DOHH2 (cell line): ENCODE measurements at regions not wholly inside any gene's neighbourhood (a gene's known extent, or its start where the extent isn't known, plus 50 kb on each side); places are given as distances from the start of the nearest gene placed in this dataset.
"Not testable (repeated sequence)": the region's sequence is repeated elsewhere in the genome, so short reads cannot be mapped to it uniquely, and the experiment has no call there.

Experiments used
- H3F3A ChIP-seq: fragments of 200-600 bp; sonication (generic), shearing (Covaris generic); 2 replicates; pipeline ENCODE4 v1.6.0; 2016; ENCODE audit warnings: antibody characterized with exemption, mild to moderate bottlenecking; ENCODE audit not compliant: control insufficient read depth, insufficient read depth
- H3K27ac ChIP-seq: fragments of 200-600 bp; sonication (generic); 2 replicates; pipeline ENCODE4 v1.5.1; 2014; ENCODE audit warnings: low read depth, mild to moderate bottlenecking, low read length, moderate library complexity
- H3K27me3 ChIP-seq: fragments of 200-600 bp; sonication (generic); 2 replicates; pipeline ENCODE4 v1.6.1; 2014; ENCODE audit warnings: mild to moderate bottlenecking, low read length, mixed read lengths; ENCODE audit not compliant: control insufficient read depth
- H3K36me3 ChIP-seq: fragments of 200-600 bp; sonication (generic); 2 replicates; pipeline ENCODE4 v1.6.1; 2014; ENCODE audit warnings: mild to moderate bottlenecking, low read length, moderate library complexity, mixed read lengths; ENCODE audit not compliant: control insufficient read depth
- H3K4me1 ChIP-seq: fragments of 200-600 bp; sonication (generic); 2 replicates; pipeline ENCODE4 v1.6.1; 2014; ENCODE audit warnings: mild to moderate bottlenecking, low read length, mixed read lengths; ENCODE audit not compliant: control insufficient read depth
- H3K4me2 ChIP-seq: fragments of 200-600 bp; sonication (generic); 2 replicates; pipeline ENCODE4 v1.6.0; 2014; ENCODE audit warnings: mild to moderate bottlenecking, low read length, moderate library complexity
- H3K4me3 ChIP-seq: fragments of 200-600 bp; sonication (generic); 2 replicates; pipeline ENCODE4 v1.5.1; 2014; ENCODE audit warnings: mild to moderate bottlenecking, low read length, mixed read lengths
- H3K79me2 ChIP-seq: fragments of 200-600 bp; sonication (generic); 2 replicates; pipeline ENCODE4 v1.6.1; 2014; ENCODE audit warnings: mild to moderate bottlenecking, low read length, mixed read lengths; ENCODE audit not compliant: control insufficient read depth
- H3K9me2 ChIP-seq: fragments of 200-600 bp; sonication (generic); replicated peaks from 2 replicates; pipeline ENCODE4 v1.6.1; 2014; ENCODE audit warnings: mild to moderate bottlenecking, low read length, mixed read lengths; ENCODE audit not compliant: control insufficient read depth
- H3K9me3 ChIP-seq: fragments of 200-600 bp; sonication (generic); 2 replicates; pipeline ENCODE4 v1.6.1; 2014; ENCODE audit warnings: antibody characterized with exemption, low read length, mixed read lengths; ENCODE audit not compliant: control insufficient read depth, insufficient read depth
- H4K20me1 ChIP-seq: fragments of 200-600 bp; sonication (generic); 2 replicates; pipeline ENCODE4 v1.6.0; 2014; ENCODE audit warnings: low read depth, mild to moderate bottlenecking, antibody characterized with exemption, low read length, moderate library complexity; ENCODE audit not compliant: control insufficient read depth, insufficient read depth
- EZH2phosphoT487 ChIP-seq: fragments of 200-600 bp; sonication (generic); IDR thresholded peaks from 2 replicates; pipeline ENCODE4 v1.6.1; 2017; ENCODE audit warnings: borderline replicate concordance, mild to moderate bottlenecking, antibody characterized with exemption, low read length, moderate library complexity, mixed read lengths
- TF ChIP-seq, protein P1 (sequence below): fragments of 200-600 bp; sonication (generic); IDR thresholded peaks from one replicate; pipeline ENCODE4 v1.5.1; 2014; ENCODE audit warnings: antibody characterized with exemption, mild to moderate bottlenecking, low read depth, low read length; ENCODE audit not compliant: poor library complexity, severe bottlenecking

DNA sequence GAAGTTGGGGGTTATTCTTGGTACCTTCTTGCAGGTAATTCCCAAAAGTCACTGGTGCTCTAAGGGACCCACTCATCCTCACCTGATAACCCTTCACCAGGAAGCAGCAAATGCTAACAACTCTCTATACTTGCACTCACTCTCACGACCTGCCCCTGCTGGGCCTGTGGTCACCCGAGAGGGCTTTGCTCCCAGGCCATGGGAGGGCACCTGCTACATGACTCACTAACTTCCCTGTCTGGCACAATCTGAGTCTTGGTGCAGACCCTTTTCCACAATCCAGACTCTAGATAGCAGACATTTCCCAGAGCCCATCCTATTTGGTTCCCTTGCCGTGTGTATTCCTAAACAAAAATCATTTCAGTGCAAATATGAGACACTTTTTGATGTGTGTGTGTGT is 403.8 kb upstream of the FAT1 start:
- Histone ChIP-seq H3K27ac (no peak overlapping the region), H4K20me1 (no peaks in the 10 kb centered on the region), H3K4me1 (no peaks in the 10 kb centered on the region), H3K27me3 (no peaks in the 10 kb centered on the region), H3K9me3 (peaks cover 3% of the 10 kb centered on the region; the same call in 1 of the 2 replicates), H3K79me2 (no peaks in the 10 kb centered on the region), H3K9me2 (no peaks in the 10 kb centered on the region), H3K36me3 (no peaks in the 10 kb centered on the region), H3F3A (no peaks in the 10 kb centered on the region), H3K4me3 (no peak overlapping the region), H3K4me2 (no peak overlapping the region)
- TF ChIP-seq, protein P1, sequence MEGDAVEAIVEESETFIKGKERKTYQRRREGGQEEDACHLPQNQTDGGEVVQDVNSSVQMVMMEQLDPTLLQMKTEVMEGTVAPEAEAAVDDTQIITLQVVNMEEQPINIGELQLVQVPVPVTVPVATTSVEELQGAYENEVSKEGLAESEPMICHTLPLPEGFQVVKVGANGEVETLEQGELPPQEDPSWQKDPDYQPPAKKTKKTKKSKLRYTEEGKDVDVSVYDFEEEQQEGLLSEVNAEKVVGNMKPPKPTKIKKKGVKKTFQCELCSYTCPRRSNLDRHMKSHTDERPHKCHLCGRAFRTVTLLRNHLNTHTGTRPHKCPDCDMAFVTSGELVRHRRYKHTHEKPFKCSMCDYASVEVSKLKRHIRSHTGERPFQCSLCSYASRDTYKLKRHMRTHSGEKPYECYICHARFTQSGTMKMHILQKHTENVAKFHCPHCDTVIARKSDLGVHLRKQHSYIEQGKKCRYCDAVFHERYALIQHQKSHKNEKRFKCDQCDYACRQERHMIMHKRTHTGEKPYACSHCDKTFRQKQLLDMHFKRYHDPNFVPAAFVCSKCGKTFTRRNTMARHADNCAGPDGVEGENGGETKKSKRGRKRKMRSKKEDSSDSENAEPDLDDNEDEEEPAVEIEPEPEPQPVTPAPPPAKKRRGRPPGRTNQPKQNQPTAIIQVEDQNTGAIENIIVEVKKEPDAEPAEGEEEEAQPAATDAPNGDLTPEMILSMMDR, result no peak
- no peak for TF ChIP-seq EZH2phosphoT487

DNA sequence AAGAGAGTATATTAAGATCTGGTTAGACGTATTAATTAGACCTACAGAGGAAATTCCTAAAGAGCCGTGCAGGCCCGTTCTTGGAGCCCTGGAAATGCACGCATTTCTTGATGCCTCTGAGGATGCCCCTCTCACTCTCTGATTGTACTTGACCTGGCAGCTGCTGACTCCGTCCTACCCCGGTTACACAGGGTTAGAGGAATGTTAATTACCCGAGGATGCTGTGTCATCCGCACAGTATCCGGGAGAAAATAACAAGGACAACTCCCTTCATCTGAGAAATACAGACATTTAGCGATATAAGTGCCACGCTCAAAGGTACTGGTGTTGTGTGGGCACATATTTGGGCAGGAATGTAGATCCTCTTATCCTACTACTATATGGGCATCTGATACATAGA is 404.6 kb upstream of the FAT1 start:
- Histone ChIP-seq H3K27me3 (no peaks in the 10 kb centered on the region), H3K4me3 (no peak overlapping the region), H4K20me1 (no peaks in the 10 kb centered on the region), H3K4me2 (no peak overlapping the region), H3K36me3 (no peaks in the 10 kb centered on the region), H3K4me1 (no peaks in the 10 kb centered on the region), H3K9me3 (peaks cover 3% of the 10 kb centered on the region; the same call in 1 of the 2 replicates), H3K9me2 (no peaks in the 10 kb centered on the region), H3K79me2 (no peaks in the 10 kb centered on the region), H3F3A (no peaks in the 10 kb centered on the region), H3K27ac (no peak overlapping the region)
- TF ChIP-seq, protein P1, result no peak
- TF ChIP-seq EZH2phosphoT487, result no peak

DNA sequence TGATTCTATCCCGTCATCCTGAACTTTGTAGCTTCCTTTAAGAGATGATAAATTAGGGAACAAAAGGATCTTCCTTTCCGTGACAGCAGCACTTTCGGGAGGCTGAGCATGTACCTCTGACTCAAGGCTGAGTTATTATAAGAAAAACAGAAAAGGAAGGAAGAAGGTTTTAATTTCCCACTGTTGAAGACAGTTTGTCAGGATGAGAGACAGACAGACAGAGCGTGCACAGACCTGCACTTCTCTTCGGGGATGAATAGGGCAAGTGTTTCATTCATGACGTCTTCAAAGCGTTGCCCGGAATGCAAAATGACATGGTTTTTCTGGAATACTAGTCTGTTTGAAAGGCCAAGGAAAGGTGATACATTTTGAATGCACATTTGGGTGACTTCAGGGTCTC is 405.3 kb upstream of the FAT1 start:
- H3K9me3 ChIP-seq, result peaks cover 3% of the 10 kb centered on the region; the same call in 1 of the 2 replicates
- no peaks in the 10 kb centered on the region for H3K27me3 ChIP-seq
- no peaks in the 10 kb centered on the region for H3K36me3 ChIP-seq
- H3K9me2 ChIP-seq, result no peaks in the 10 kb centered on the region
- H3K79me2 ChIP-seq, result no peaks in the 10 kb centered on the region
- no peaks in the 10 kb centered on the region for H3F3A ChIP-seq
- no peak overlapping the region for H3K4me2 ChIP-seq
- TF ChIP-seq, protein P1, result no peak
- TF ChIP-seq EZH2phosphoT487, result no peak
- no peak overlapping the region for H3K27ac ChIP-seq
- H4K20me1 ChIP-seq, result no peaks in the 10 kb centered on the region
- no peak overlapping the region for H3K4me3 ChIP-seq
- H3K4me1 ChIP-seq, result no peaks in the 10 kb centered on the region

DNA sequence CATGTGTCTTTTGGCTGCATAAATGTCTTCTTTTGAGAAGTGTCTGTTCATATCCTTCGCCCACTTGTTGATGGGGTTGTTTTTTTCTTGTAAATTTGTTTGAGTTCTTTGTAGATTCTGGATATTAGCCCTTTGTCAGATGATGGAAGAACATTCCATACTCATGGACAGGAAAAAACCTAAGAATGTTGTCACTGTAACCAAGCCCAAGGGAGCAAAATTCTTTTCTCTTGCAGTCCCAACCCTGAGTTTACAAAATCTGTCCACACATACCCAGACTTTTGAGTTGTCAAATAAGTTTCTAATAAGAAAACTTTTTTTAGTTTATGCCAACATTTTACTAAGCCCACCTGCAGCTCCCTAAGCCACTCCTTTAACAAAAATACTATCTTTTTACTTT is 408.2 kb upstream of the FAT1 start:
- not testable (repeated sequence) for H3F3A ChIP-seq, H3K27me3 ChIP-seq, H3K4me1 ChIP-seq, H3K27ac ChIP-seq, H3K36me3 ChIP-seq, H3K4me3 ChIP-seq, H4K20me1 ChIP-seq, H3K9me3 ChIP-seq, H3K9me2 ChIP-seq, H3K79me2 ChIP-seq, H3K4me2 ChIP-seq
